Uterus (tissue), 2 donors: ENCODE measurements at regions not wholly inside any gene's neighbourhood (a gene's known extent, or its start where the extent isn't known, plus 50 kb on each side); places are given as distances from the start of the nearest gene placed in this dataset.

Experiments
- CTCF ChIP-seq, 4 experiments: fragments of 200-600 bp in 2 of 4; fragments of 450-650 bp in 2 of 4; sonication (generic) in 2 of 4; IDR thresholded peaks; one replicate each; pipeline ENCODE4 v1.5.1; 2016 to 2019; ENCODE audit warnings: antibody characterized with exemption in 4 of 4, mild to moderate bottlenecking in 2 of 4, moderate library complexity in 1 of 4
- POLR2A ChIP-seq, 2 donors: fragments of 450-650 bp; IDR thresholded peaks; one replicate each; pipeline ENCODE4 v1.6.1; 2016; ENCODE audit warnings: antibody characterized with exemption in 2 of 2, mild to moderate bottlenecking in 1 of 2, moderate library complexity in 1 of 2

- no peak for TF ChIP-seq CTCF (IDR thresholded peaks at IDR 0.05)
- TF ChIP-seq POLR2A (IDR thresholded peaks at IDR 0.05): no peak
These were observed 180.9 kb downstream of the JCAD start for GRCh38 chr10:29878492-29878891.
